Activated CD8-positive, alpha-beta T cell treated with anti-CD3 and anti-CD28 coated beads, Interleukin-2, amount 10 ng/mL, durations not matched to agents 7 days and 5 days (primary cell): ENCODE measurements at regions not wholly inside any gene's neighbourhood (a gene's known extent, or its start where the extent isn't known, plus 50 kb on each side); places are given as distances from the start of the nearest gene placed in this dataset.

ENCODE experiments used
- ATAC-seq: fragments of 150-1000 bp; cut with Tn5 transposase; one replicate; pipeline ENCODE4 v1.10.0; 2021; ENCODE audit warnings: moderate library complexity
- CTCF ChIA-PET: fragments of 350-600 bp; sonication (Branson Sonifier 250); formaldehyde crosslinking; loops from one replicate; lab custom pipeline; 2021; ENCODE audit warnings: antibody characterized with exemption; lab: Charles Lee
- POLR2A ChIA-PET: fragments of 350-600 bp; sonication (Branson Sonifier 250); formaldehyde crosslinking; loops from one replicate; lab custom pipeline; 2021; ENCODE audit warnings: antibody characterized with exemption; lab: Charles Lee
- DNase-seq: peaks from one replicate; pipeline ENCODE4 v3.0.0-alpha.2; 2020
- H3K27ac Mint-ChIP-seq: one replicate; pipeline ENCODE4 v1.8.0; 2021; ENCODE audit warnings: mild to moderate bottlenecking, mixed read lengths
- H3K27me3 Mint-ChIP-seq: one replicate; pipeline ENCODE4 v1.8.0; 2021; ENCODE audit warnings: low read depth, mixed read lengths
- H3K36me3 Mint-ChIP-seq: one replicate; pipeline ENCODE4 v1.8.0; 2021; ENCODE audit warnings: low read depth, mixed read lengths
- H3K4me1 Mint-ChIP-seq: one replicate; pipeline ENCODE4 v1.8.0; 2021; ENCODE audit warnings: low read depth, mixed read lengths
- H3K4me3 Mint-ChIP-seq: one replicate; pipeline ENCODE4 v1.8.0; 2021; ENCODE audit warnings: mild to moderate bottlenecking, mixed read lengths
- H3K9me3 Mint-ChIP-seq: one replicate; pipeline ENCODE4 v1.8.0; 2022; ENCODE audit warnings: mixed read lengths; ENCODE audit not compliant: insufficient read depth

DNA sequence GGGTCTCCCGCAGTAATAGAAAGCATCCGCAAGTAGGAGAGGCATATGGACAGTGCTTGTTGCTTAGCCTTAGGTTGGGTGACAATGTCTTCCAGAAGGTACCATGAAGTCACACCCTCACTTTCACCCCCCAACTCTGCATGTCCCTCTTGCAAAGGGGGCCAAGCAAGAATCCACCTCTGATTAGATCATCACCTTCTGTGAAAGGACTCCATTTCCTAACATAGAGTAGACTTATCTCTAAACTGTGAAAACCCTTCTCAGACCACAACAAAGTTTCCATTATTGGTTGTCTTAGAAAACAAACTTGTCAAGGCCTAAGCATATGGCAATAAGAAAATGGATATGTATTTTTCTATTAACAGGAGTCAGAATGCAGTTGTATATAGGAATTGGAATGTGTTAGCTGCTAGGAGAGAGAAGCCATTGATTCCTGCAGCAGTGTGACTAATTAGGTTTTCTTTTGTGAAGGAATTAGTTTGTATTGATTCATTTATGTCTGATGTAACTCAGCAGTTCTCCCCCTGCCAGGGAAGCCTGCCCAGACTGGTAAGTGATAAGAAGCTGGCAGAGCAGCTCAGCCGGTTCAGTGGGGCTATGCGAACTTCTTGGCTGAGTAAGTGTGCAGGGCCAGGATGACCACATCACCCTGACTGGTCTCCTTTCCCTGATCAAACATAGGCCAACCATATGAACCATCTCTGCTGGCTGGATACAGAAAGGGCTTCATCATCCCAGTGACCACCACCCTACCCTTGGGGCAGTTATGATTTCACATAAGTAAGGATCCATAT, 107.3 kb upstream of the CCDC196 start:
- DNase-seq (no peak), ATAC-seq (no peak)
- POLR2A ChIA-PET: no interaction called here
- H3K9me3 Mint-ChIP-seq: no peaks in the 10 kb centered on the region
- no peak overlapping the region for H3K27ac Mint-ChIP-seq
- no peaks in the 10 kb centered on the region for H3K4me1 Mint-ChIP-seq
- no peak overlapping the region for H3K4me3 Mint-ChIP-seq
- CTCF ChIA-PET: interaction anchor here (0.7 to 1.6 kb wide), 2 partner anchors 19 to 25 kb away, joined by 4 to 5 read pairs; no protein-coding TSS in a partner anchor
- peaks cover 2% of the 10 kb centered on the region for H3K27me3 Mint-ChIP-seq
- H3K36me3 Mint-ChIP-seq: no peaks in the 10 kb centered on the region

DNA sequence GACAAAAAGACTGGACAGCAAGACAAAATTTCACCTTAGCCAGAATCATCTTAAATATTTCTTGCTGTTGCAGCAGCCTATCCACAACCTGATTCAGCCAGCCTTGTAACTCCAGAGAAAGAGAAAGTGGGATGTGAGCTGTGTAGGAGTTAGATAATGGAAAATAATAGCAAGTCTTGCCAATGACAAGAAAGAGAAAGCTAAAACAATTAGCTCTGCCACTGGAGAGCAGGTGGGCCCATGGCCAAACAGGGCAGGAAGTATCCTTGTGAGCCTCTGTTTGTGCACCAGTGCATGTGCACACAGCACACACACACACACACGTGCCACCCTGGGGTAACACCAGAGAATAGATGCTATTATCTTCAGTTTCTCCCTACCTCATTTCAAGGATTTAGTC, 106.0 kb upstream of the CCDC196 start:
- Mint-ChIP-seq H3K9me3 (no peaks in the 10 kb centered on the region), H3K4me3 (no peak overlapping the region), H3K36me3 (no peaks in the 10 kb centered on the region), H3K27me3 (peaks cover 2% of the 10 kb centered on the region), H3K4me1 (no peaks in the 10 kb centered on the region), H3K27ac (no peak overlapping the region)
- POLR2A ChIA-PET: no interaction called here
- CTCF ChIA-PET: interaction anchor here (1.6 kb wide), 1 partner anchor 20 kb away, joined by 5 read pairs; no protein-coding TSS in a partner anchor
- ATAC-seq (no peak), DNase-seq (no peak)

DNA sequence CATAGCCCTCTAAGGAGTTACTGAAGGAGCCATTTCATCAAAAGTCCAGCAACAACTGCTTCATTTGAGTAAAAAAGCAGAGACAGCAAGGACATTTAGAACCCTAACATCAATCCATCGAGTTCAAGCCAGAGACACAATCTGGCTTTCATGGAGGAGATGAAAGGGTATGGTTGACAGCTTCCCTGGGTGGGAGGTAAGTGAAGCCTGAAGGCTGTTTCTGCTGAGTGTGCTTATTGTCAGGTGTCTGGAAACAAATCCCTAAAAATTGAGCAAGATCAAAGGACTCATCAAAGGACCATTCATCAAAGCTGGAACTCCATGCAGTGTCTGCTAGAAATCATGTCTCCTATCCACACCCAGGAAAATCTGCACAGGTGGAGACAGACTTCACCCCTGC, 104.4 kb upstream of the CCDC196 start:
- POLR2A ChIA-PET: no interaction called here
- CTCF ChIA-PET: interaction anchor here (1.2 to 1.8 kb wide), 4 partner anchors 13 to 23 kb away, joined by 3 to 9 read pairs (median 6); no protein-coding TSS in a partner anchor
- H3K27ac Mint-ChIP-seq: no peak overlapping the region

DNA sequence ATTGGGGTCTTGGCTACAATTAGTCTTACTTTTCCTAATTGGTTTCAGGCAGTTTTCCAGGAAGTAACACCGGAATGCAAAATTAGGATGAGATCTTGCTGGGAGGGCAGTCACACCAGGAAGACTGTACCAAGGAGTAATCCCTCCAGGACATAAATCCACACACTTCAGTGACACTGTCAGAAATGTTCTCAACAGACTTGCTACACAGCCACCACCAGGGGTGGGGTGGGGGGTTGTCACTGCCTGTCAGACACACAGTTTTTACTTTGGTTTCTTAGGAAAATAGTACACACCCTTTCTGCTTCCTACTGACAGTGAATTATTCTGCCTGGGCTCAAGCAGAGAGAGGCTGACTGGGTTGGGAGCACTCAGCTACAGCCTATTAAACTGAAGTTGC, 102.9 kb upstream of the CCDC196 start:
- H3K27ac Mint-ChIP-seq: no peak overlapping the region
- CTCF ChIA-PET: interaction anchor here (1.2 to 1.4 kb wide), 2 partner anchors 13 to 15 kb away, joined by 3 to 4 read pairs; no protein-coding TSS in a partner anchor
- no peak for DNase-seq
- no peaks in the 10 kb centered on the region for H3K27me3 Mint-ChIP-seq
- no peaks in the 10 kb centered on the region for H3K4me1 Mint-ChIP-seq
- ATAC-seq: no peak
- no peaks in the 10 kb centered on the region for H3K36me3 Mint-ChIP-seq
- H3K4me3 Mint-ChIP-seq: no peak overlapping the region
- H3K9me3 Mint-ChIP-seq: no peaks in the 10 kb centered on the region
- POLR2A ChIA-PET: no interaction called here

More for the DNA sequence above, 104.4 kb upstream of the CCDC196 start:
- Mint-ChIP-seq H3K4me1 (no peaks in the 10 kb centered on the region), H3K27me3 (no peaks in the 10 kb centered on the region), H3K4me3 (no peak overlapping the region), H3K36me3 (no peaks in the 10 kb centered on the region), H3K9me3 (no peaks in the 10 kb centered on the region)
- DNase-seq (no peak), ATAC-seq (no peak)

DNA sequence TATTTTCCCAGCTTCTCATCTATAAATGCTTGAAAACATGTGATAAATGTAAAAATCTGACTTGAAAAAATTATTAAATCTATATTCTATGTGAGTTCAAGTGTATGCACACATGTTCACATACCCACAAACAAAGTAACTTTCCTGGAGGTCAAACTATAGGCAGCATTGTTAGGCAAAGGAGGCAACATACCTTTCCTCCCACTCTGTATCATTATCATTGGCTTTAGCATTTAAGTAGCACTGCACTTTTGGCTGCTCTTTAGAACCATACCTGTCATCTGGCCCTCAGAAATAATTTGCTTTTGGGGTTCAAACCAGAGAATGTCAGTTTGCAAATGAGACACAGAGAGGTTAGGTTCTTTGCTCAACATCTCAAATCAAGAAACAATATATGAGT, 102.4 kb upstream of the CCDC196 start:
- Mint-ChIP-seq H3K4me1 (no peaks in the 10 kb centered on the region), H3K27ac (no peak overlapping the region), H3K9me3 (no peaks in the 10 kb centered on the region), H3K36me3 (no peaks in the 10 kb centered on the region), H3K4me3 (no peak overlapping the region), H3K27me3 (peaks cover 3% of the 10 kb centered on the region)
- POLR2A ChIA-PET: no interaction called here
- CTCF ChIA-PET: no interaction called here
- ATAC-seq: no peak
- DNase-seq: no peak

DNA sequence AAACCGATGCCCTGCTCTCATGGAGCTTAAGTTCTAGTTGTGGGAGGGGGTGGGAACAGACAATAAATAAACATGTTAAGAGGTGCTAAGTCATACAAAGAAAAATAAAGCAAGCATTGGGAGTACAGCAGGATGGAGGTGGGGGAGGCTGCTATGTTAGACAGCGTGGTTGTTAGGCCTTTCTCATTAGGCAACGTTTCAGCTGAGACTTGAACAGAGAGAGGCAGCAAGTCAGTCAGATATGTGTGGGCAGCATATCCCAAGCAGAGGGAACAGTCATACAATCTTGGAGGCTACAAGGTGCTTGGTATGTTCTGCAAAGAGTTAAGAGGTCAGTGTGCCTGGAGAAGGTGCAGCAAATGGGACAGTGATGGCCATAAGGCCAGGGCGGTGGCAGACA, 97.7 kb upstream of the CCDC196 start:
- DNase-seq: no peak
- POLR2A ChIA-PET: no interaction called here
- CTCF ChIA-PET: no interaction called here

DNA sequence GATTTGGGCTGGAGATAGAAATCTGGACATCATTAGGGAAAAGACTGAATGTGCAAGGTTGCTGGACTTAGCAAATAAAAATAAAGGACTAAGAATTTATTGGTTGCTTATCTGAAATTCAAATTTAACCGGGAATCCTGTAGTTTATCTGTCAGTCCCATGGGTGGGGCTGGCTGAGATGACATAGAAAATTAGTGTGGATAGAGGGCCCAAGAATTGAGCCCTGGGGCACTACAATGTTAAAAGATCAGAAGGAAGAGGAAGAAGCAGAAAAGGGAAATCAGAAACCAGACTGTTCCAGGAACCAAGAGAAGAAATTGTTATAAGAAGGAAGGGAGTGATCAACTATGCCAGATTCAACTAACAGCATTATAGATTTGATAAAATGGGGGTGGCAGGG, 96.7 kb upstream of the CCDC196 start:
- Mint-ChIP-seq H3K4me3 (no peak overlapping the region), H3K9me3 (no peaks in the 10 kb centered on the region), H3K36me3 (no peaks in the 10 kb centered on the region), H3K4me1 (peaks cover 3% of the 10 kb centered on the region), H3K27ac (no peak overlapping the region), H3K27me3 (peaks cover 15% of the 10 kb centered on the region)
- POLR2A ChIA-PET: interaction anchor here (0.7 kb wide), 1 partner anchor 16 kb away, joined by 4 read pairs; no protein-coding TSS in a partner anchor
- no peak for DNase-seq
- CTCF ChIA-PET: no interaction called here
- ATAC-seq: no peak

More for the DNA sequence above, 97.7 kb upstream of the CCDC196 start:
- no peak for ATAC-seq
- no peak overlapping the region for H3K4me3 Mint-ChIP-seq
- peaks cover 3% of the 10 kb centered on the region for H3K4me1 Mint-ChIP-seq
- no peaks in the 10 kb centered on the region for H3K36me3 Mint-ChIP-seq
- H3K27ac Mint-ChIP-seq: no peak overlapping the region
- no peaks in the 10 kb centered on the region for H3K9me3 Mint-ChIP-seq
- H3K27me3 Mint-ChIP-seq: peaks cover 15% of the 10 kb centered on the region

DNA sequence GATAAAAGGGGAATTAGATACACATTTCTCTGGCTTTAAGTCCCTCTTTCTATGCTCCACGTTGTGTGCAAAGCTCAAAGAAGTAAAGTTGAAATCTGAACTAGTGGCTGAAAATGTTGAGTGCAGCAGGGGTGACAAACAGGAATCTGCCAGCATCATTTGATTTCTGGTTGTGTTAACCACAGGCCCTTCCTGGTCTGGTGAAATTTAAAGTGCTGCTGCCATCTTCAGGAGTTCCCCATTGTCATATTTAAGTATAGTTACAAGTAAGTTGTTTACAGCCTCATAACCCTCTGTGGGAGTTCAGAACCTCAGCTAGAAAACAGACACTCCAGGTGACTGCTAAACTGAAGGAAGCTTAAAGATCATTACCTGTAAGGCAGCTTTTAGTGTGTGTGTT, 90.9 kb upstream of the CCDC196 start:
- Mint-ChIP-seq H3K36me3 (no peaks in the 10 kb centered on the region), H3K27me3 (peaks cover 12% of the 10 kb centered on the region), H3K4me3 (no peak overlapping the region), H3K4me1 (peaks cover 10% of the 10 kb centered on the region), H3K27ac (no peak overlapping the region), H3K9me3 (no peaks in the 10 kb centered on the region)
- CTCF ChIA-PET: interaction anchor here (0.8 to 3.0 kb wide), 19 partner anchors 8 to 1231 kb away, joined by 3 to 99 read pairs (median 5); no protein-coding TSS in a partner anchor
- ATAC-seq (peak; percentile 89), DNase-seq (peak; percentile 65)
- POLR2A ChIA-PET: no interaction called here

DNA sequence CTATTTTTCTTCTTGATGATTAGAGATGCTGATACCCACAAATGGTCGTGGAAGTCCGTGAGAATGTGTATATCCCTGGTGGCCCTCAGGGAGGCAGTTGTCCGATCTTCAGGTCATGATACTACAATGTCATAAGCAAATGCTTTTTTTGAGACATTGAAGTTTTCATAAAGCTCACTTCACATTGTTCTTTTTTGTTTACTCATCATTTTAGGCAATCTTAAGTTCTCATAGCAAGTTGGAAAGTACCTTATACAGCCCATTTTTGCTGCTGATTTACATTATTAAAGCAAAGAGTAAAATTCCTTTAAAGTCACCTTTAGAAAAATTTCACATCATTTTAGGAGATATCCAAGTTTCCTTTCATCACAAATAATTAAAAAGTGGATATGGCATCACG, 90.0 kb upstream of the CCDC196 start:
- ChIA-PET CTCF (interaction anchor here (0.8 to 3.0 kb wide), 9 partner anchors 11 to 1232 kb away, joined by 3 to 99 read pairs (median 6); no protein-coding TSS in a partner anchor), POLR2A (no interaction called here)
- no peak for ATAC-seq
- Mint-ChIP-seq H3K4me1 (peaks cover 10% of the 10 kb centered on the region), H3K36me3 (no peaks in the 10 kb centered on the region), H3K27ac (no peak overlapping the region), H3K27me3 (peaks cover 11% of the 10 kb centered on the region), H3K9me3 (no peaks in the 10 kb centered on the region), H3K4me3 (no peak overlapping the region)
- no peak for DNase-seq

DNA sequence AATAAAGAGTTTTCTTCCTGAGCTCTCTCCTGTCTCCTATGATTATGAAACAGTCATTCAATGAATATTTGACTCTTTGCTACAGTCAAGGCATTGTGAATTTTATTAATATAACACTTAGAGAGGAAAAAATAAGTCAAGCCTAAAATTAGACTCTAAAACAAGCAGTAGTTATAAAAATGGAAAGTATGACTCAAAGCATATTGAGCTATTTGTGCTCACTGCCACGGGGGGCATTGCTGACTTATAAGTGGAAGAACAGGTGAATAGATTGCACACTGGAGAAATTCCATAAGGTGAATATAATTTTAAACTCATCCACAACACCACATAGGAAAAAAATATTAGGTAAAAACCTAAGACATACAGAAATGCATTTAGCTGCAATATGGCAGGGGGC, 87.7 kb upstream of the CCDC196 start:
- Mint-ChIP-seq H3K27ac (no peak overlapping the region), H3K4me3 (no peak overlapping the region), H3K27me3 (no peaks in the 10 kb centered on the region), H3K4me1 (peaks cover 10% of the 10 kb centered on the region), H3K36me3 (no peaks in the 10 kb centered on the region), H3K9me3 (no peaks in the 10 kb centered on the region)
- ATAC-seq (no peak), DNase-seq (no peak)
- CTCF ChIA-PET: interaction anchor here (1.3 to 1.7 kb wide), 2 partner anchors 39 to 151 kb away, joined by 4 to 10 read pairs; no protein-coding TSS in a partner anchor
- POLR2A ChIA-PET: interaction anchor here (0.5 kb wide), 1 partner anchor 36 kb away, joined by 4 read pairs; no protein-coding TSS in a partner anchor

DNA sequence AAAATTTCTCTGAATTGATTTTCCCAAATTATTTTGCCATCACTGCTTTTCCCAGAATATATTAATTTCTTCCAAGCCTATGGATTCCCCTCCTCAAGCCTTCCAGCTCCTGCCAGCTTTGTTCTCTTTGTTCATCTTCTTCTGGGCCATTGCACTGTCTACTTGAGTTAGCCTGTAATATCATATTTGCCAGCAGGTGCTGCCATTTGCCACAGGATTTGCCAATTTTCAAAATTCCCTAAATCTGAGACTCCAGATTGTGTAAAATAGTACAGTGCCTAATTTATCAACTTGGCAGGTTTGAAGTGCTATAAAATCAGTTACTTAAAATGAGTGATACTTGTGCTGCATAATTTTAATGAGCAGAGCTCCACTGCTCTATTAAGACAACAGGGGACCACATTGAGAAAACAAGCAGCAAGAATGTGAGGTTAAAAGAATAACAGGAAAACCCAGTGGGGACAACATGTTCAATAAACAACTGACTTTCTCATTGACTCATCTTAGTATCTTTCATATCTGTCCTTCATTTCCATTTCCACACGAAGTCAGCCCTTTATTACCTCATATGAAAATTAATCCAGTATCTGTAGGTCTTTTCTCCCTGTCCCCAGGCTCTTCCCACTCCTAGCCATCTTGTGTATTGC, 84.6 kb upstream of the CCDC196 start:
- ATAC-seq (no peak), DNase-seq (no peak)
- Mint-ChIP-seq H3K4me1 (no peaks in the 10 kb centered on the region), H3K27ac (no peak overlapping the region), H3K4me3 (no peak overlapping the region), H3K27me3 (peaks cover 2% of the 10 kb centered on the region), H3K9me3 (no peaks in the 10 kb centered on the region), H3K36me3 (no peaks in the 10 kb centered on the region)
- ChIA-PET POLR2A (no interaction called here), CTCF (interaction anchor here (0.8 to 6.0 kb wide), 8 partner anchors 11 to 716 kb away, joined by 3 to 95 read pairs (median 4); partner anchors contain the start of gene GPHN)
